Naive B cell (primary cell): ENCODE measurements at regions not wholly inside any gene's neighbourhood (a gene's known extent, or its start where the extent isn't known, plus 50 kb on each side); places are given as distances from the start of the nearest gene placed in this dataset.

ENCODE experiments used
- ATAC-seq, 2 donors: fragments of 150-1000 bp; cut with Tn5 transposase; 2 replicates each; pipeline ENCODE4 v1.10.0; 2021; ENCODE audit warnings: low read depth in 2 of 2, mild to moderate bottlenecking in 2 of 2, moderate library complexity in 2 of 2
- DNase-seq: peaks from one replicate; pipeline ENCODE4 v3.0.0; 2022
- H3K27ac Mint-ChIP-seq, 6 donors: one replicate each; pipeline ENCODE4 v1.8.0; 2020 to 2022; ENCODE audit warnings: mild to moderate bottlenecking in 6 of 6, mixed read lengths in 6 of 6, moderate library complexity in 5 of 6, inconsistent platforms in 2 of 6
- H3K27me3 Mint-ChIP-seq, 3 donors: one replicate each; pipeline ENCODE4 v1.8.0; 2021 to 2022; ENCODE audit warnings: mixed read lengths in 3 of 3, mild to moderate bottlenecking in 1 of 3
- H3K36me3 Mint-ChIP-seq, 2 donors: one replicate each; pipeline ENCODE4 v1.8.0; 2020 to 2022; ENCODE audit warnings: mixed read lengths in 2 of 2, inconsistent platforms in 1 of 2, mild to moderate bottlenecking in 1 of 2
- H3K4me1 Mint-ChIP-seq, 3 donors: one replicate each; pipeline ENCODE4 v1.8.0; 2020 to 2022; ENCODE audit warnings: mixed read lengths in 3 of 3, inconsistent platforms in 1 of 3, mild to moderate bottlenecking in 1 of 3, moderate library complexity in 1 of 3
- H3K4me3 Mint-ChIP-seq, 8 donors: one replicate each; pipeline ENCODE4 v1.8.0; 2020 to 2022; ENCODE audit warnings: mild to moderate bottlenecking in 8 of 8, mixed read lengths in 8 of 8, moderate library complexity in 8 of 8, inconsistent platforms in 2 of 8
- H3K9me3 Mint-ChIP-seq, 7 donors: one replicate each; pipeline ENCODE4 v1.8.0; 2020 to 2022; ENCODE audit warnings: mixed read lengths in 7 of 7, mild to moderate bottlenecking in 5 of 7, inconsistent platforms in 2 of 7, moderate library complexity in 1 of 7

GRCh38 chr2:138841459-138841858 lies 61.3 kb upstream of the NXPH2 start:
- no peak overlapping the region for H3K4me3 Mint-ChIP-seq
- H3K27ac Mint-ChIP-seq, result no peak overlapping the region
- ATAC-seq, result no peak
- H3K4me1 Mint-ChIP-seq, result no peaks in the 10 kb centered on the region
- no peaks in the 10 kb centered on the region for H3K9me3 Mint-ChIP-seq
- no peaks in the 10 kb centered on the region for H3K36me3 Mint-ChIP-seq
- H3K27me3 Mint-ChIP-seq, result peaks cover 0 to 7% (median 0%) of the 10 kb centered on the region in 3 donors
- no peak for DNase-seq

GRCh38 chr2:138838851-138839620 lies 58.8 kb upstream of the NXPH2 start:
- no peaks in the 10 kb centered on the region for H3K4me1 Mint-ChIP-seq
- ATAC-seq, result no peak

GRCh38 chr2:138831691-138832090 lies 51.5 kb upstream of the NXPH2 start:
- Mint-ChIP-seq H3K27me3 (peaks cover 0 to 5% (median 5%) of the 10 kb centered on the region in 3 donors), H3K27ac (no peak overlapping the region), H3K4me3 (no peak overlapping the region), H3K4me1 (no peaks in the 10 kb centered on the region), H3K36me3 (no peaks in the 10 kb centered on the region), H3K9me3 (no peaks in the 10 kb centered on the region)
- no peak for DNase-seq
- ATAC-seq, result no peak

More at GRCh38 chr2:138838851-138839620, 58.8 kb upstream of the NXPH2 start:
- Mint-ChIP-seq H3K27me3 (peaks cover 0 to 7% (median 0%) of the 10 kb centered on the region in 3 donors), H3K4me3 (no peak overlapping the region), H3K9me3 (no peaks in the 10 kb centered on the region), H3K36me3 (no peaks in the 10 kb centered on the region), H3K27ac (no peak overlapping the region)
- DNase-seq, result no peak

- Mint-ChIP-seq H3K9me3 (no peaks in the 10 kb centered on the region), H3K27ac (no peak overlapping the region), H3K36me3 (no peaks in the 10 kb centered on the region), H3K27me3 (peaks cover 0 to 5% (median 5%) of the 10 kb centered on the region in 3 donors), H3K4me3 (no peak overlapping the region), H3K4me1 (no peaks in the 10 kb centered on the region)
- ATAC-seq (no peak), DNase-seq (no peak)
Observed at GRCh38 chr2:138831154-138831553, 51.0 kb upstream of the NXPH2 start.

GRCh38 chr2:138830547-138830946 lies 50.4 kb upstream of the NXPH2 start:
- H3K27ac Mint-ChIP-seq, result no peak overlapping the region
- H3K36me3 Mint-ChIP-seq, result no peaks in the 10 kb centered on the region
- peaks cover 0 to 5% (median 5%) of the 10 kb centered on the region in 3 donors for H3K27me3 Mint-ChIP-seq
- no peaks in the 10 kb centered on the region for H3K9me3 Mint-ChIP-seq
- no peaks in the 10 kb centered on the region for H3K4me1 Mint-ChIP-seq
- no peak for ATAC-seq
- H3K4me3 Mint-ChIP-seq, result no peak overlapping the region
- no peak for DNase-seq
